Posterior cingulate gyrus (tissue), 11 donors: ENCODE measurements at regions not wholly inside any gene's neighbourhood (a gene's known extent, or its start where the extent isn't known, plus 50 kb on each side); places are given as distances from the start of the nearest gene placed in this dataset.
A peak's percentile ranks its signal among the peaks of the same experiment; 100 is the strongest.

Source experiments
- DNase-seq, 10 donors: peaks; one replicate each; pipeline versions ENCODE4 v3.0.0 to v3.0.0-alpha.2; 2020 to 2021; ENCODE audit warnings: mixed read lengths in 3 of 10
- intact Hi-C: fragments of 100-400 bp; cut with DNase I; formaldehyde crosslinking; loops from one replicate; pipeline ENCODE4 v1.15.1; 2023

- DNase-seq, result peak in 1 of 10 donors; percentile 66
- intact Hi-C loops, result no loop called here
Measured at GRCh38 chr14:96725232-96725631, 72.0 kb upstream of the VRK1 start.

DNA sequence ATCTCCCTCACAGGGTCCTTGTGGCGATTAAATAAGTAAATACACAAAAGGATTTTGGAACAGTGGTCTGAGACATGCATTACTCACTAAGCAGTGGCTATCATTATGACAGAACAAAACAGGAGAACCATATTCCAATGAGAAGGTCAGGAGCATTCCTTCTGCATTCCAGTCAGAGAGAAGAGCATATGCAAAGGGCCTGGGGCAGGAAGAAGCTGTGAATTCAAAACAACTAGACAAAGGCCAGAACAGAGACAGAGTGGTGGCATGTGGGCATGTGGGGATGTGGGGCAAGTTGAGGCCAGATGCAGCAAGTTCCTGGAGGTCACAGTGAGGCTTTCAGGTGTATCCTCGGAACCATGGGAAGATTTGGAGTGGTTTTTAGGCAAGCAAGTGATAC, 70.1 kb upstream of the VRK1 start:
- no peak for DNase-seq
- intact Hi-C loops, result no loop called here

DNA sequence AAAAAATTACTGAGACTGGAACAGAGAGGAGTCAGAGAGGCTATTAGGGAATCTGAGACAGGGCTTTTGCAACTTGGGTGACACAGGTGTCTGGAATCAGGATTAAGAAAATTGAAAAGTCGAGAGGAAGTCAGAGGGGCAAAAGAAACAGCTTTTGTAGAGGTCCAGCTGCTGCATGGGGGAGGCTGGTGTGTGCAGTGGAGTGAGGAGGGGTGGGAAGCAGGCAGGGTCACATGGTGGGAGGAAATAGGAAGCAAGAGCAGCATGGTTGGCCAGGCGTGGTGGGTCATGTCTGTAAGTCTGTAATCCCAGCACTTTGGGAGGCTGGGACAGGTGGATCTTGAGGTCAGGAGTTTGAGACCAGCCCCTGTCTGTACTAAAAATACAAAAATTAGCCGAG, 69.7 kb upstream of the VRK1 start:
- peak in 1 of 10 donors; percentile 15 for DNase-seq

GRCh38 chr14:96727980-96728717, 69.0 kb upstream of the VRK1 start:
- intact Hi-C loops, result no loop called here

More for the DNA sequence above, 69.7 kb upstream of the VRK1 start:
- intact Hi-C loops, result no loop called here

DNA sequence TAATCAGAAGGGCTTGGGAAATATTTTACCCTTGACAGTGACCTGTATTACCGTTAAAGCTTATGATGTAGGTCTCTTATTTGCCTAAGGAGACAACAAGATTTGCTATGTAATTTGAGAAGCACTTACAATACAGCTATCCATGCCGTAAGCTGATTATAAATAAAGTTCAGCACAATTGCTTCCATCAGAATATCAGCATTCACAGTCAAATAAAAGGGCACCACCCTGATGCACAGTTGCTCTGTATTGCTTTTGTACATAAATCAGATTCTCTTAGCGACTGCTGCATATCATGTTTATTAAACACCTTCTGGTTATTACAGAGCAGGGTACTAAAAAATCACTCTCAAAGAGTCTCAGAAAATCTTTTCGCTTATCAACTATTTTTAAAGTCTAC, 67.3 kb upstream of the VRK1 start:
- DNase-seq, result no peak
- intact Hi-C loops, result no loop called here

More at GRCh38 chr14:96727980-96728717, 69.0 kb upstream of the VRK1 start:
- DNase-seq, result peak in 1 of 10 donors; percentile 54

- DNase-seq, result peak in 1 of 10 donors; percentile 57
- intact Hi-C loops, result no loop called here
Measured at GRCh38 chr14:96730386-96730785, 66.8 kb upstream of the VRK1 start.

DNA sequence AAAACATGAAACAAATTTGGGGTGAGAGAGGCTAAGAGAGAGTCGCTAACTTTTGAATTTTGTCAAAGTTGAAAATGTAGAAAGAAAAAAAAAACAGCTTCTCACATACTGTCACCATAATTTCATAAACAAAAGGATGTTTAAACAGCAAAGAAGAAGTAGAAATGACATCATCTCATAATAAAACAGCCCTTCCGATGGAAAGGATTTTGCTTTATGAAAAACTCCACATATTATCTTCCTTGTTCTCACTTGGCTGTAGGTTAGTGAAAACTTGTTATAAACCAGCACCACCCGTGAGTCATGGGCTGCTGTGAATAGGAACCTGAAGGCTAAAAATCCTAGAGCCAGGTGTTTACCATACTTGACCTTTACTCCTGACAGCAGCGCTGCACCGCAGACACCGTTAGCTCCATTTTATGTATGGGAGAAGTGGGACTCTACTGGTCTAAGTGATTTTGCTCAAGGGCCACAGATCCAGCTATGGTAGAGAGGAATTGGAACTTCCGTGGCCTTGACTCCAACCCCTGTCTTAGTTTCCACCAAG, 63.0 kb upstream of the VRK1 start:
- peak in 1 of 10 donors; percentile 14 for DNase-seq
- intact Hi-C loops, result no loop called here

DNA sequence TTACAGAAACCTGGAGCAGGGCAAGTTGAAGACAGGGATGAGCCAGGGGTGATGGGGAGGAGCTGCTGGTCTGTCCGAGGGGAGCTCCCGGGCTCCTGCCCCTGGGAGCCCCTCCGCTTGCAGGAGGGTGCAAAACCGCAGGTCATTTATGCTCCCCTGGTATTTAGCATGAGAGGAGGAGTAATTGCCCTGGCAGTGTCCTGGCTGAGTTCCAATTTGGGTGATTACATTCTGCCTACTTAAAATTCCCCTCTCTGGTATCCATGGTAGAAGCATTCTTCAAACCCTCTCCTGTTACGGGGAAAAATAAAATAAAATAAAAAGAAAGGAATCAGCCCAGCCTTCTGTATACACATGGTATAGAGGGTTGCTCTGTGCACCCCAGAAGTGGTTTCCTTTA, 61.7 kb upstream of the VRK1 start:
- intact Hi-C loops, result no loop called here
- peak in 1 of 10 donors; percentile 31 for DNase-seq

DNA sequence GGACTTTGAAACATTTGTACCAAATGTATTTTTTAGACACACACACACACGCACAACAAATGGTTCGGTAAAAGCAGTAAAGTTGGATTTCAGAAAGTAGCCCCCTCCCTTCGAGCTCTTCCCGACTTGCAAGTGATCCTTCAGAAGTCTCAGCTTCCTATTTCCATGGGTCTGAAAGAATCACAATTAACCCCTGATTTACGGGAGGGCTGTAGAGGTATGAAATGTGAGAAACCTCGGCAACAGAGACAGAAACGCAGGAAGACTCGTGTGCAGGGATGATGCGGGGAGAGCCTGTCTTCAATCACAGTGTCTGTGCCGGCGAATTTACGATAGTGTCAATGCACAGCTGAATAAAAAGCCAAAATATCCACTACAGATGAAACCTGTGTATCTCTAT, 60.7 kb upstream of the VRK1 start:
- DNase-seq, result no peak
- intact Hi-C loops, result no loop called here

- peak in 1 of 10 donors; percentile 27 for DNase-seq
- intact Hi-C loops, result no loop called here
Measured at GRCh38 chr14:96737881-96738280, 59.3 kb upstream of the VRK1 start.

DNA sequence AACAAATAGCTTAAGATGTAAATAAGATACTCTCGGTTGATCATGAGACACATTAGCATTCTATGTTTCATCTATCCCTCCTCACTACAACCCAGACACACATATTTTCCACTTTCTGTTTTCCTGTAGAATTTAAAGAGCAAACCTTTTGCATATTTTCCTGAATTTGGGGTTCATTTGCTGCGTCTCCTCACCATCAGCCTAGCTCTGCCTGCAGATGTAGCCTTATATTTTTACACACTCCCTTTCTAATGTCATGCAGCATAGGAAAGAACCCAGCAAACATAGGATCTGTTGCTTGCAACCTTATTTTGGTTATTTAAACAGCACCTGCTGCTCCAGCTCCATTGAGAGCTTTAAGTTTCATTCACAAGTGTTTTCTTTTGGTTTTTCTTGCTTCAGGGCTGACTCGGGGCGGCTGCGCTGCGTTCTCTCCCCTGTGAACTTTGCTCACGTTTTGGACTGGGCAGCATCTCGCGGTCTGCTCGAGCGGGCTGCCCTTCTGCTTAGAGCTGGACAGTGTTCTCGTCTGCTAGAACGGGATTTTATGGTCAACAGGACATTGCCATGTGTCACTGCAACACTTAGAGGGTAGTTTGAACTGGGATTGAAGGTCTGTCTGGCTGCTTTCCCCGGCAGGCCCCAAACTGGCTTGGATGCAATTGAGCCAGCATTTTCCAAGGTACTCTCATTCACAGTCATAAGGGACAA, 57.8 kb upstream of the VRK1 start:
- intact Hi-C loops, result no loop called here
- DNase-seq, result no peak

DNA sequence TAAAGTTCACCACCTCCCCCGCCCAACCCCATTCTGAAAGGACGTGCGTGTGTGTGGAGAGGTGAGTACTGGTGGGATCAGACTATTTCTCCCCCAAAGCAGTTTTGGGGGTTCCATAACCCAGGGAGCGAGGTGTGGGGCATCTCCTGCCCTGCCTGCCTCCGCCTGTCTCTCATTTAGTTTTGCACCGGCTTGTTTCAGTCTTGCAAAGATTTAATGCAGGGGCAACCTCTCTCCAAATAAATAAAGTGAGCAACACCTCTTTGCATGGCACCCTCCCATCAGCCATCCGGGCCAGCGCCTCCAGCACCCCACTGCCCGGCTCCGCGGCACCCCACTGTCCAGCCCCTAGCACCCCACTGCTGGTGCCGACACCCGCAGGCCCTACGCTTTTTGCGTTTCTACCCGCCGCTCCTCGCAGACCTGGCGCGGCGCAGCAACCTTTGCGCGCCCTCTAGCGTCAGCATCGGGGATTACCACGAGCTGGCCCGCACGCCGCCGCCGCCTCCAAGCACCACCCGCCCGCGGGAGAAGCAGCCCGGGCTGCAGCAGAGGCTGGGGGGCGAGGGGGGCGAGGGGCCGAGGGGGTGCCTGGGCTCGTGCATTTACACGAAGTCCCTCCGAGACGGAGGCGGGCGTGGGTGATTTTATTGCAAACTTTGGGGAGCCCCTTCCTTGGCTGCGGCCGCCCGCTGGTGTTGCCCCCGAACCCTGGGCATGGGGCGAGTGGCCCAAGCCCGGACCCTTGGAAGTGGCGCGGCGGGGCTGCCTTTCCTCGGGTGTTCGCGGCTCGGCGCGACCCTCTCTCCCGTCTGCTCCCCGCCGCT, 55.8 kb upstream of the VRK1 start:
- intact Hi-C loops, result loop anchor here (2.0 kb wide), 1 partner anchor 175 kb away; no protein-coding TSS in a partner anchor
- peak; percentile 31 to 95 (median 68) for DNase-seq

DNA sequence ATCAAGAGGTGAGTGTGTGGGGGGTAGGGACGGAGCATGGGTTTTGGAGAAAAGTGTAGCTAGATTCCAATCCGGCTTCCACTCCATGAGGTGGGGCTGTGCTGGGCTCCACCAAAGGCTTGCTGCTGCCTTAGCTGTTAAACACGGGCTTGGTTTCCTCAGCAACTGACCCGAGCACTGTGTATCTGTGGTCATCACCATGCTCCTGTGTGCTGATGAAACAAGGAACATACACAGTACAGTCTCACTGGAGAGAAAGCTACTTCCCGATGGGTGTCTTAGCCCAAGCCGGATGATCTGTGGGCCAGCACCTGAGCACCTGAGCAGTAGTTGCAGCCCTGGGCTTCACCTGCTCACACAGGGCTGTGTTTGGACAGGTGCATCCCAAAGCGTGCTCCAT, 52.9 kb upstream of the VRK1 start:
- intact Hi-C loops, result no loop called here
- DNase-seq, result no peak

- DNase-seq, result no peak
- intact Hi-C loops, result no loop called here
Measured at GRCh38 chr14:96745500-96746051, 51.6 kb upstream of the VRK1 start.

DNA sequence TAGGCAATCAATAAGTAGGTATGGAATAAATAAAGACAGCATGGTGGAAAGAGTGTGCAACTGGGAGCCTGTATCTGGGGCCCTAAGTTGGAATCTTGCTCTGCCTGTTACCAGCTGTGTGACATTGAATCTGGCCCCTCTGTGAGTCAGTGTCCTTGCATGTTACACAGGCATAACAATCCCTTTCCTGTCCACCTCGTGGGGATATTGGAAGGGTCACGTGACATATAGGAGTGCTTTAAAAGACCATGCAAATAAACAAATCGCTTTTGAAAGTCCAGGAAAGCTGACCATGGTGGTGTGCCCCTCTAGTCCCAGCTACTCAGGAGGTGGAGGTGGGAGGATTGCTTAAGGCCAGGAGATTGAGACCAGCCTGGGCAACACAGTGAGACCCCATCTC, 51.1 kb upstream of the VRK1 start:
- intact Hi-C loops, result no loop called here
- DNase-seq, result no peak

DNA sequence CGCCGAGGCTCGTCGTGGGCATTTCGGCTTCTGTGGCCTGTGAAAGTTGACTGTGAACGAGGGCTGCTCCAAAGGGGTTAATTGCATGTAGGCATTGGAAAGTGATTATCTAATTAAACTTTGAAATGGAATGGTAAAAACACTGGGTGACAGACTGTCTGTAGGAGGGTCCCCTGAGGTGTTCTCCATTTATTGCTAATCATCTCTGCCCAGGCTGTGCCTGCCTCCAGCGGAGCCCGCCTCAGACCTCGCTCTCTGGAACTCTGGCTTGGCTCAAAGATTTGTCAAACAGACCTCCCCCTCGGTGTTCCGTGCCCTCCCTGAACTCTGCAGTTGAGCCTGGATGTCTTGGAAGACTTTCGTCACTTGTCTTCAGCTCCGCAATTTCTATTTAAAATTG, 50.2 kb upstream of the VRK1 start:
- intact Hi-C loops, result no loop called here
- peak in 1 of 10 donors; percentile 39 for DNase-seq
